ENCODE measurements at regions not wholly inside any gene's neighbourhood (a gene's known extent, or its start where the extent isn't known, plus 50 kb on each side); places are given as distances from the start of the nearest gene placed in this dataset.

DNA sequence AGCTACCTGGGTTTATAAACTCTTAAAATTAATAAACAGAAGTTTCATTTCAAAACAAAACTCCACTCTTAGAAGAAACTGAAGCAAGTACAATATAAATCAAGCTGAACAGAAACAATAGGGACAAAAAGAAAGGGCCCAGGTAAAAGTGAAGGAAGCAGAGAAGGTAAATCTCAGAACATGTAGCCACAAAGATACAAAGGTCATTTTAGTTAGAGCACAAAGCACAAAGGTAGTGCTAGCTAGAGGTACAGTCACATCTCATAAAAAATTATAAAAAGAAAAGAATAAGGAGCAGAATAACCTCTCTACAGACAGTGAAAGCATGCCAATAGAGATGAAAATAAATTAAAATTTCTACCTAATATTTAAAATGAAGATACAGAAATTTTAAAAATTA is 90.4 kb upstream of the C5orf63 start:
- TF ChIP-seq, protein P1, sequence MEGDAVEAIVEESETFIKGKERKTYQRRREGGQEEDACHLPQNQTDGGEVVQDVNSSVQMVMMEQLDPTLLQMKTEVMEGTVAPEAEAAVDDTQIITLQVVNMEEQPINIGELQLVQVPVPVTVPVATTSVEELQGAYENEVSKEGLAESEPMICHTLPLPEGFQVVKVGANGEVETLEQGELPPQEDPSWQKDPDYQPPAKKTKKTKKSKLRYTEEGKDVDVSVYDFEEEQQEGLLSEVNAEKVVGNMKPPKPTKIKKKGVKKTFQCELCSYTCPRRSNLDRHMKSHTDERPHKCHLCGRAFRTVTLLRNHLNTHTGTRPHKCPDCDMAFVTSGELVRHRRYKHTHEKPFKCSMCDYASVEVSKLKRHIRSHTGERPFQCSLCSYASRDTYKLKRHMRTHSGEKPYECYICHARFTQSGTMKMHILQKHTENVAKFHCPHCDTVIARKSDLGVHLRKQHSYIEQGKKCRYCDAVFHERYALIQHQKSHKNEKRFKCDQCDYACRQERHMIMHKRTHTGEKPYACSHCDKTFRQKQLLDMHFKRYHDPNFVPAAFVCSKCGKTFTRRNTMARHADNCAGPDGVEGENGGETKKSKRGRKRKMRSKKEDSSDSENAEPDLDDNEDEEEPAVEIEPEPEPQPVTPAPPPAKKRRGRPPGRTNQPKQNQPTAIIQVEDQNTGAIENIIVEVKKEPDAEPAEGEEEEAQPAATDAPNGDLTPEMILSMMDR (IDR thresholded peaks at IDR 0.05): no peak
- TF ChIP-seq POLR2AphosphoS5 (IDR thresholded peaks at IDR 0.05; ENCODE audit: low read depth, low read length) (no peak), RXRA (IDR thresholded peaks at IDR 0.05; ENCODE audit: borderline replicate concordance, low read depth) (no peak), FOSL2 (IDR thresholded peaks at IDR 0.05; ENCODE audit: borderline replicate concordance, low read depth) (no peak), SIN3A (IDR thresholded peaks at IDR 0.05; ENCODE audit: borderline replicate concordance, low read depth, low read length) (no peak), YY1 (IDR thresholded peaks at IDR 0.05; ENCODE audit: low read depth) (no peak)
- TF ChIP-seq, protein P2, sequence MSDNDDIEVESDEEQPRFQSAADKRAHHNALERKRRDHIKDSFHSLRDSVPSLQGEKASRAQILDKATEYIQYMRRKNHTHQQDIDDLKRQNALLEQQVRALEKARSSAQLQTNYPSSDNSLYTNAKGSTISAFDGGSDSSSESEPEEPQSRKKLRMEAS (IDR thresholded peaks at IDR 0.05; ENCODE audit: low read depth): no peak
- TF ChIP-seq, protein P3, sequence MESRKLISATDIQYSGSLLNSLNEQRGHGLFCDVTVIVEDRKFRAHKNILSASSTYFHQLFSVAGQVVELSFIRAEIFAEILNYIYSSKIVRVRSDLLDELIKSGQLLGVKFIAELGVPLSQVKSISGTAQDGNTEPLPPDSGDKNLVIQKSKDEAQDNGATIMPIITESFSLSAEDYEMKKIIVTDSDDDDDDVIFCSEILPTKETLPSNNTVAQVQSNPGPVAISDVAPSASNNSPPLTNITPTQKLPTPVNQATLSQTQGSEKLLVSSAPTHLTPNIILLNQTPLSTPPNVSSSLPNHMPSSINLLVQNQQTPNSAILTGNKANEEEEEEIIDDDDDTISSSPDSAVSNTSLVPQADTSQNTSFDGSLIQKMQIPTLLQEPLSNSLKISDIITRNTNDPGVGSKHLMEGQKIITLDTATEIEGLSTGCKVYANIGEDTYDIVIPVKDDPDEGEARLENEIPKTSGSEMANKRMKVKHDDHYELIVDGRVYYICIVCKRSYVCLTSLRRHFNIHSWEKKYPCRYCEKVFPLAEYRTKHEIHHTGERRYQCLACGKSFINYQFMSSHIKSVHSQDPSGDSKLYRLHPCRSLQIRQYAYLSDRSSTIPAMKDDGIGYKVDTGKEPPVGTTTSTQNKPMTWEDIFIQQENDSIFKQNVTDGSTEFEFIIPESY (IDR thresholded peaks at IDR 0.05; ENCODE audit: borderline replicate concordance, low read depth): no peak

All from SK-N-SH (cell line).